Neural cell (in vitro differentiated cells): ENCODE measurements at regions not wholly inside any gene's neighbourhood (a gene's known extent, or its start where the extent isn't known, plus 50 kb on each side); places are given as distances from the start of the nearest gene placed in this dataset.

ENCODE experiments used
- EZH2 ChIP-seq: fragments of 200-600, 300-800 bp; shearing (Covaris generic), sonication (generic); IDR thresholded peaks from 2 replicates; pipeline ENCODE4 v1.6.1; 2014; ENCODE audit warnings: antibody characterized with exemption, low read length, borderline replicate concordance, mild to moderate bottlenecking; ENCODE audit not compliant: insufficient read depth, poor library complexity, severe bottlenecking
- SMC3 ChIP-seq: fragments of 450-650 bp; conservative IDR thresholded peaks from 2 replicates; pipeline ENCODE4 v1.6.1; 2014; ENCODE audit warnings: antibody characterized with exemption, mild to moderate bottlenecking, moderate library complexity; ENCODE audit not compliant: poor library complexity
- TF ChIP-seq, protein P1 (sequence below): fragments of 450-650 bp; IDR thresholded peaks from 2 replicates; pipeline ENCODE4 v1.5.1; 2014; ENCODE audit warnings: antibody characterized with exemption, mild to moderate bottlenecking, moderate library complexity; ENCODE audit not compliant: poor library complexity, severe bottlenecking

DNA sequence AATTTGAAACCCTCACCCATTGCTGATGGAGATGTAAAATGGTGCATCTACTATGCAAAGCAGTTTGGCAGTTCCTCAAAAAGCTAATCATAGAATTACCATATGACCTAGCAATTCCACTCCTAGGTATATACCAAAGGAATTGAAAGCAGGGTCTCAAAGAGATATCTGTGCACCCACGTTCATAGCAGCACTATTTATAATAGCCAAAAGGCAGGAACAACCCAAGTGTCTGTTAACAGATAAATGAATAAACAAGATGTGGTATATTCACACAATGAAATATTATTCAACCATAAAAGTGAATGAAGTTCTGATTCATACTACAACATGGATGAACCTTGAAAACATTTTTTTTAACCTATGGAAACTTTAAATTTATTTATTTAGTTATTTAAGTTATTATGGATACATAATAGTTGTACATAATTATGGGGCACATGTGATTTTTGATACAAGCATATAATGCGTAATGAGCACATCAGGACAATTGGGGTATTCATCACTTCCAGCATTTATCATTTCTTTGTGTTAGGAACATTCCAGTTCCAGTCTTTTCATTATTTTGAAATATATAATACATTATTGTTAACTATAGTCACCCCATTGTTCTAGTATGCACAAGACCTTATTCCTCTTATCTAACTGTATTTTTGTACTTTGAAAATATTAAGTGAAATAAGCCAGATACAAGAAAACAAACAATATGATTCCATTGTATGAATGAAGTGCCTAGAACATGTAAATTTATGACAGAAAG lies 205.6 kb upstream of the CNKSR2 start:
- TF ChIP-seq, protein P1, sequence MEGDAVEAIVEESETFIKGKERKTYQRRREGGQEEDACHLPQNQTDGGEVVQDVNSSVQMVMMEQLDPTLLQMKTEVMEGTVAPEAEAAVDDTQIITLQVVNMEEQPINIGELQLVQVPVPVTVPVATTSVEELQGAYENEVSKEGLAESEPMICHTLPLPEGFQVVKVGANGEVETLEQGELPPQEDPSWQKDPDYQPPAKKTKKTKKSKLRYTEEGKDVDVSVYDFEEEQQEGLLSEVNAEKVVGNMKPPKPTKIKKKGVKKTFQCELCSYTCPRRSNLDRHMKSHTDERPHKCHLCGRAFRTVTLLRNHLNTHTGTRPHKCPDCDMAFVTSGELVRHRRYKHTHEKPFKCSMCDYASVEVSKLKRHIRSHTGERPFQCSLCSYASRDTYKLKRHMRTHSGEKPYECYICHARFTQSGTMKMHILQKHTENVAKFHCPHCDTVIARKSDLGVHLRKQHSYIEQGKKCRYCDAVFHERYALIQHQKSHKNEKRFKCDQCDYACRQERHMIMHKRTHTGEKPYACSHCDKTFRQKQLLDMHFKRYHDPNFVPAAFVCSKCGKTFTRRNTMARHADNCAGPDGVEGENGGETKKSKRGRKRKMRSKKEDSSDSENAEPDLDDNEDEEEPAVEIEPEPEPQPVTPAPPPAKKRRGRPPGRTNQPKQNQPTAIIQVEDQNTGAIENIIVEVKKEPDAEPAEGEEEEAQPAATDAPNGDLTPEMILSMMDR: no peak
- TF ChIP-seq SMC3: no peak
- no peak for TF ChIP-seq EZH2
